ENCODE measurements at regions not wholly inside any gene's neighbourhood (a gene's known extent, or its start where the extent isn't known, plus 50 kb on each side); places are given as distances from the start of the nearest gene placed in this dataset.
"Not testable (repeated sequence)": the region's sequence is repeated elsewhere in the genome, so short reads cannot be mapped to it uniquely, and the experiment has no call there.

GRCh38 chr2:2773692-2774091 lies 442.6 kb upstream of the MYT1L start:
- H3K4me3 ChIP-seq (ENCODE audit: low read depth, poor library complexity, severe bottlenecking): no peak overlapping the region
- 92 to 93% methylated on average over 8 of the region's 8 CpGs for WGBS, 2 donors
- TF ChIP-seq CTCF (IDR thresholded peaks at IDR 0.05) (no peak), POLR2A (IDR thresholded peaks at IDR 0.05) (no peak)
- DNase-seq (ENCODE audit: low spot score in 2 of 2): no peak
- intact Hi-C loops (cut with DNase I; ENCODE audit: low total_unique reads): no loop called here

GRCh38 chr2:2773080-2773479 lies 442.0 kb upstream of the MYT1L start:
- H3K4me3 ChIP-seq (ENCODE audit: low read depth, poor library complexity, severe bottlenecking); intact Hi-C loops (cut with DNase I; ENCODE audit: low total_unique reads); DNase-seq (ENCODE audit: low spot score in 2 of 2): not testable (repeated sequence)
- WGBS, 2 donors: 75 to 86% methylated on average over 11 of the region's 11 CpGs

GRCh38 chr2:2771721-2772411 lies 440.8 kb upstream of the MYT1L start:
- no peak for DNase-seq (ENCODE audit: low spot score in 2 of 2)
- 69 to 75% methylated on average over 18 of the region's 18 CpGs for WGBS, 2 donors
- intact Hi-C loops (cut with DNase I; ENCODE audit: low total_unique reads): no loop called here
- no peak overlapping the region for H3K4me3 ChIP-seq (ENCODE audit: low read depth, poor library complexity, severe bottlenecking)
- TF ChIP-seq POLR2A (IDR thresholded peaks at IDR 0.05) (no peak), CTCF (IDR thresholded peaks at IDR 0.05) (no peak)

- no peak for TF ChIP-seq POLR2A (IDR thresholded peaks at IDR 0.05)
- TF ChIP-seq CTCF (IDR thresholded peaks at IDR 0.05): no peak
- no peak overlapping the region for H3K4me3 ChIP-seq (ENCODE audit: low read depth, poor library complexity, severe bottlenecking)
- no peak for DNase-seq (ENCODE audit: low spot score in 2 of 2)
- intact Hi-C loops (cut with DNase I; ENCODE audit: low total_unique reads): no loop called here
- WGBS, 2 donors: 30 to 50% methylated on average over 22 to 28 of the region's 28 CpGs
Observed at GRCh38 chr2:2769481-2770431, 438.7 kb upstream of the MYT1L start.

- intact Hi-C loops (cut with DNase I; ENCODE audit: low total_unique reads): no loop called here
- TF ChIP-seq POLR2A (IDR thresholded peaks at IDR 0.05): no peak
- TF ChIP-seq CTCF (IDR thresholded peaks at IDR 0.05): no peak
- WGBS, 2 donors: 88 to 99% methylated on average over 5 of the region's 6 CpGs
- no peak overlapping the region for H3K4me3 ChIP-seq (ENCODE audit: low read depth, poor library complexity, severe bottlenecking)
- no peak for DNase-seq (ENCODE audit: low spot score in 2 of 2)
Observed at GRCh38 chr2:2768476-2768875, 437.4 kb upstream of the MYT1L start.

GRCh38 chr2:2767837-2768236 lies 436.8 kb upstream of the MYT1L start:
- no peak overlapping the region for H3K4me3 ChIP-seq (ENCODE audit: low read depth, poor library complexity, severe bottlenecking)
- DNase-seq (ENCODE audit: low spot score in 2 of 2): no peak
- TF ChIP-seq POLR2A (IDR thresholded peaks at IDR 0.05) (no peak), CTCF (IDR thresholded peaks at IDR 0.05) (no peak)
- intact Hi-C loops (cut with DNase I; ENCODE audit: low total_unique reads): no loop called here
- 81% methylated on average over 9 of the region's 9 CpGs for WGBS, 2 donors

All from lower leg skin (tissue), 4 donors.